IMR-90 (cell line): ENCODE measurements at regions not wholly inside any gene's neighbourhood (a gene's known extent, or its start where the extent isn't known, plus 50 kb on each side); places are given as distances from the start of the nearest gene placed in this dataset.

Experiments used
- ATAC-seq: fragments of 200-7000 bp; cut with Tn5 transposase; 2 replicates; pipeline ENCODE4 v1.9.1; 2020; ENCODE audit warnings: low read depth, mild to moderate bottlenecking, moderate library complexity
- BruUV-seq: library from RNA; stranded (reverse); fragments of 400-500 nt; replicated peaks from 2 replicates; lab custom pipeline; 2021; lab: Mats Ljungman, UMichigan
- CTCF ChIA-PET: fragments of 300-600 bp; formaldehyde crosslinking; extraction: SDS; loops from one replicate; lab custom pipeline; 2021; ENCODE audit warnings: antibody characterized with exemption; lab: Yijun Ruan, JAX
- POLR2A ChIA-PET: fragments of 300-600 bp; sonication (Branson Sonifier 250); formaldehyde crosslinking; loops from one replicate; lab custom pipeline; 2022; ENCODE audit warnings: antibody characterized with exemption; ENCODE audit not compliant: unreplicated experiment; lab: Charles Lee
- DNase-seq: peaks from one replicate; pipeline ENCODE4 v3.0.0; 2013
- H2AFZ ChIP-seq: replicated peaks from 2 replicates; pipeline ENCODE3; 2013; ENCODE audit warnings: low read length, mild to moderate bottlenecking; ENCODE audit not compliant: poor library complexity
- H2AK5ac ChIP-seq: 2 replicates; pipeline ENCODE4 v1.6.1; 2013; ENCODE audit warnings: low read depth, low read length, inconsistent platforms
- H2AK9ac ChIP-seq: replicated peaks from 2 replicates; pipeline ENCODE3; 2013; ENCODE audit warnings: mild to moderate bottlenecking, low read depth, low read length, moderate library complexity; ENCODE audit not compliant: poor library complexity
- H2BK120ac ChIP-seq: 2 replicates; pipeline ENCODE4 v1.6.1; 2013; ENCODE audit warnings: low read depth, low read length, inconsistent platforms
- H2BK15ac ChIP-seq: 3 replicates; pipeline ENCODE4 v1.6.1; 2013; ENCODE audit warnings: low read depth, low read length, inconsistent platforms
- H2BK20ac ChIP-seq: 2 replicates; pipeline ENCODE4 v1.6.1; 2013; ENCODE audit warnings: low read depth, mild to moderate bottlenecking, inconsistent platforms, low read length, moderate library complexity
- H2BK5ac ChIP-seq: 2 replicates; pipeline ENCODE4 v1.6.1; 2013; ENCODE audit warnings: mild to moderate bottlenecking, low read depth, low read length, inconsistent platforms; ENCODE audit not compliant: poor library complexity, severe bottlenecking
- H3K14ac ChIP-seq: replicated peaks from 2 replicates; pipeline ENCODE4 v1.6.1; 2013; ENCODE audit warnings: low read depth, low read length, inconsistent platforms
- H3K18ac ChIP-seq: 2 replicates; pipeline ENCODE4 v1.6.1; 2013; ENCODE audit warnings: low read depth, low read length, control low read depth
- H3K23ac ChIP-seq: 2 replicates; pipeline ENCODE4 v1.6.1; 2013; ENCODE audit warnings: low read depth, low read length, inconsistent platforms
- H3K27ac ChIP-seq: 2 replicates; pipeline ENCODE4 v1.5.1; 2013; ENCODE audit warnings: mild to moderate bottlenecking, control low read depth, low read length; ENCODE audit not compliant: insufficient read depth
- H3K27me3 ChIP-seq: 2 replicates; pipeline ENCODE4 v1.6.1; 2013; ENCODE audit warnings: low read length; ENCODE audit not compliant: control insufficient read depth, insufficient read depth
- H3K36me3 ChIP-seq: 2 replicates; pipeline ENCODE4 v1.6.1; 2013; ENCODE audit warnings: low read length, mixed read lengths; ENCODE audit not compliant: control insufficient read depth, insufficient read depth
- H3K4ac ChIP-seq: 2 replicates; pipeline ENCODE4 v1.6.1; 2013; ENCODE audit warnings: low read depth, low read length, inconsistent platforms
- H3K4me1 ChIP-seq: 2 replicates; pipeline ENCODE4 v1.6.1; 2013; ENCODE audit warnings: low read length, mixed read lengths; ENCODE audit not compliant: control insufficient read depth, insufficient read depth
- H3K4me2 ChIP-seq: 2 replicates; pipeline ENCODE4 v1.6.1; 2013; ENCODE audit warnings: low read depth, mild to moderate bottlenecking, control low read depth, low read length, moderate library complexity
- H3K4me3 ChIP-seq: 2 replicates; pipeline ENCODE4 v1.5.1; 2013; ENCODE audit warnings: low read depth, mild to moderate bottlenecking, control low read depth, low read length, moderate library complexity; ENCODE audit not compliant: insufficient read depth
- H3K56ac ChIP-seq: 2 replicates; pipeline ENCODE4 v1.6.1; 2013; ENCODE audit warnings: low read length, inconsistent platforms; ENCODE audit not compliant: insufficient read depth; ENCODE audit errors: extremely low read depth
- H3K79me1 ChIP-seq, 2 experiments: 2 replicates each; pipeline ENCODE4 v1.6.1; 2013; ENCODE audit warnings: low read length in 2 of 2, inconsistent platforms in 1 of 2, low read depth in 1 of 2
- H3K9ac ChIP-seq: 2 replicates; pipeline ENCODE4 v1.6.1; 2013; ENCODE audit warnings: low read depth, low read length, control low read depth
- H3K9me1 ChIP-seq: 2 replicates; pipeline ENCODE4 v1.6.1; 2013; ENCODE audit warnings: low read length, inconsistent platforms; ENCODE audit not compliant: insufficient read depth
- H3K9me3 ChIP-seq: 2 replicates; pipeline ENCODE4 v1.6.1; 2013; ENCODE audit warnings: low read length; ENCODE audit not compliant: control insufficient read depth, insufficient read depth
- H4K20me1 ChIP-seq: 2 replicates; pipeline ENCODE4 v1.6.1; 2013; ENCODE audit warnings: low read length, inconsistent platforms; ENCODE audit not compliant: insufficient read depth
- H4K5ac ChIP-seq: 2 replicates; pipeline ENCODE4 v1.6.1; 2013; ENCODE audit warnings: mild to moderate bottlenecking, low read depth, low read length, control low read depth
- H4K8ac ChIP-seq, 2 experiments: 2 replicates each; pipeline ENCODE4 v1.6.1; 2013; ENCODE audit warnings: low read depth in 2 of 2, low read length in 2 of 2, control low read depth in 1 of 2, inconsistent platforms in 1 of 2
- H4K91ac ChIP-seq: 2 replicates; pipeline ENCODE4 v1.6.1; 2013; ENCODE audit warnings: low read depth, low read length, inconsistent platforms; ENCODE audit not compliant: insufficient read depth
- BHLHE40 ChIP-seq: fragments of 150-350 bp; IDR thresholded peaks from 2 replicates; pipeline ENCODE4 v1.6.1; 2016; ENCODE audit warnings: mild to moderate bottlenecking, low read depth, low read length
- CEBPB ChIP-seq: IDR thresholded peaks from 2 replicates; pipeline ENCODE4 v1.6.1; 2012; ENCODE audit warnings: low read depth, low read length, improper control_type of control experiment
- CHD1 ChIP-seq: IDR thresholded peaks from 2 replicates; pipeline ENCODE4 v1.6.1; 2012; ENCODE audit warnings: low read depth, low read length, improper control_type of control experiment
- CTCF ChIP-seq: conservative IDR thresholded peaks from 2 replicates; pipeline ENCODE4 v1.5.1; 2012; ENCODE audit warnings: mild to moderate bottlenecking, low read depth, low read length, improper control_type of control experiment
- ELK1 ChIP-seq: fragments of 150-350 bp; IDR thresholded peaks from 2 replicates; pipeline ENCODE4 v1.6.1; 2016; ENCODE audit warnings: low read depth, mild to moderate bottlenecking, low read length, moderate library complexity, borderline replicate concordance
- FOS ChIP-seq: fragments of 150-350 bp; IDR thresholded peaks from 2 replicates; pipeline ENCODE4 v1.6.1; 2016; ENCODE audit warnings: low read depth, low read length
- MAFK ChIP-seq: IDR thresholded peaks from 2 replicates; pipeline ENCODE4 v1.6.1; 2012; ENCODE audit warnings: low read depth, low read length, improper control_type of control experiment
- MAZ ChIP-seq: IDR thresholded peaks from 2 replicates; pipeline ENCODE4 v1.6.1; 2012; ENCODE audit warnings: low read depth, mild to moderate bottlenecking, low read length, improper control_type of control experiment, moderate library complexity, borderline replicate concordance
- MXI1 ChIP-seq: IDR thresholded peaks from 2 replicates; pipeline ENCODE4 v1.6.1; 2012; ENCODE audit warnings: low read depth, mild to moderate bottlenecking, low read length, moderate library complexity, borderline replicate concordance
- NFE2L2 ChIP-seq: fragments of 150-350 bp; IDR thresholded peaks from 2 replicates; pipeline ENCODE4 v1.6.1; 2016; ENCODE audit warnings: low read depth, mild to moderate bottlenecking, low read length
- POLR2A ChIP-seq: IDR thresholded peaks from 2 replicates; pipeline ENCODE4 v1.6.1; 2012; ENCODE audit warnings: mild to moderate bottlenecking, low read depth, low read length
- RAD21 ChIP-seq: IDR thresholded peaks from 2 replicates; pipeline ENCODE4 v1.6.1; 2012; ENCODE audit warnings: low read length, improper control_type of control experiment
- RCOR1 ChIP-seq: IDR thresholded peaks from 2 replicates; pipeline ENCODE4 v1.6.1; 2012; ENCODE audit warnings: mild to moderate bottlenecking, low read length, improper control_type of control experiment; ENCODE audit not compliant: insufficient replicate concordance
- RFX5 ChIP-seq: IDR thresholded peaks from 2 replicates; pipeline ENCODE4 v1.8.0; 2012; ENCODE audit warnings: low read depth, mild to moderate bottlenecking, low read length, moderate library complexity
- SMC3 ChIP-seq: fragments of 150-350 bp; IDR thresholded peaks from 2 replicates; pipeline ENCODE4 v1.6.1; 2016; ENCODE audit warnings: low read depth, mild to moderate bottlenecking, antibody characterized with exemption, low read length, moderate library complexity
- USF2 ChIP-seq: fragments of 150-350 bp; IDR thresholded peaks from 2 replicates; pipeline ENCODE4 v1.6.1; 2017; ENCODE audit warnings: mild to moderate bottlenecking, antibody characterized with exemption, low read length, low read depth
- WGBS, 2 experiments: methylation state at CpG; one replicate each; pipeline versions ENCODE4 v1.1.5 to v1.1.7; 2013; ENCODE audit warnings: missing lambda C conversion rate in 2 of 2; ENCODE audit not compliant: insufficient read length in 1 of 2; ENCODE audit errors: extremely low coverage in 2 of 2; 5-methylcytosine and 5-hydroxymethylcytosine counted together
- dilution Hi-C: fragments of 300-500 bp; cut with HindIII; formaldehyde crosslinking; loops from one replicate; pipeline ENCODE4 v1.14.3; 2018; ENCODE audit warnings: low sequenced_read_pairs; ENCODE audit not compliant: unreplicated experiment
- in situ Hi-C: fragments of 300-500 bp; cut with MboI; formaldehyde crosslinking; loops from 3 replicates; pipeline ENCODE4 v1.14.3; 2019; ENCODE audit warnings: low sequenced_read_pairs, inconsistent platforms, mixed read lengths
- intact Hi-C: fragments of 100-400 bp; cut with micrococcal nuclease; formaldehyde crosslinking; loops from 2 replicates; pipeline ENCODE4 v1.10.0; 2022

GRCh38 chr9:22337261-22337660 lies 109.4 kb upstream of the DMRTA1 start:
- Histone ChIP-seq H3K4me2 (no peak overlapping the region), H2AK5ac (no peak overlapping the region), H3K79me1 (no peaks in the 10 kb centered on the region), H2AK9ac (no peak overlapping the region), H3K14ac (no peak overlapping the region), H3K4me3 (no peak overlapping the region), H3K56ac (no peak overlapping the region), H4K20me1 (no peaks in the 10 kb centered on the region), H4K91ac (no peak overlapping the region), H2BK20ac (no peak overlapping the region), H2BK120ac (no peak overlapping the region), H3K9ac (no peak overlapping the region), H3K9me3 (no peaks in the 10 kb centered on the region), H2BK5ac (no peak overlapping the region), H4K5ac (no peak overlapping the region), H3K4me1 (no peaks in the 10 kb centered on the region), H3K27ac (no peak overlapping the region), H3K9me1 (no peaks in the 10 kb centered on the region), H3K27me3 (no peaks in the 10 kb centered on the region), H3K4ac (no peak overlapping the region), H3K18ac (no peak overlapping the region), H2AFZ (no peak overlapping the region), H4K8ac (no peak overlapping the region), H2BK15ac (no peak overlapping the region), H3K36me3 (no peaks in the 10 kb centered on the region), H3K23ac (no peak overlapping the region)
- ChIA-PET CTCF (no interaction called here), POLR2A (no interaction called here)
- no TSS peak for BruUV-seq
- no peak for DNase-seq
- intact Hi-C loops (no loop called here), dilution Hi-C loops (no loop called here), in situ Hi-C loops (no loop called here)
- ATAC-seq: no peak
- WGBS, 2 experiments: no CpG with 5 or more reads among the region's 1 CpG
- TF ChIP-seq ELK1 (no peak), CEBPB (no peak), NFE2L2 (no peak), POLR2A (no peak), FOS (no peak), RAD21 (no peak), SMC3 (no peak), CTCF (no peak), BHLHE40 (no peak), RCOR1 (no peak), MAZ (no peak), MXI1 (no peak), MAFK (no peak), RFX5 (no peak), CHD1 (no peak), USF2 (no peak)
